ENCODE measurements at regions not wholly inside any gene's neighbourhood (a gene's known extent, or its start where the extent isn't known, plus 50 kb on each side); places are given as distances from the start of the nearest gene placed in this dataset.

DNA sequence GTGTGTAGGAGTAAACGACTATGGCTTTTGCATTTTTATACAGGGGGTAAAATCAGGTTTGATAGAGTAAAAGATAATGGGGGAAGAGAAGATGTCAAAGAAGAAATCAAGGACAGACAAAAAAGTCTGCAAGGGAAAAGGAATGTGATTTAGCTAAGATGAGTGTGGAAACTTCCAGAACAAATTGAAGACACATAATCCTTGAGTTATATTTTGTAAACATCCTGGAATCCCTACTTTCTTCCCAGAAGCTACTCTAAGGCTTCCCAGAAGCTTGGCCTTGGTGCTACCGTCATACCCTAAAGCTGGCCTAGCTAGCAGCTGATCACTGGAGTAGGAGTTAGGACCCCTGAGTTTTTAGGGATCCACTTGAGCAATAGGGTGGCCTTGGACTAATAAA is 82.4 kb downstream of the BLID start:
- no peaks in the 10 kb centered on the region for H3K79me2 ChIP-seq (ENCODE audit: low read depth)
- H2AFZ ChIP-seq: no peak overlapping the region
- no peaks in the 10 kb centered on the region for H3K4me1 ChIP-seq (replicated peaks; ENCODE audit: insufficient read depth)
- no peak overlapping the region for H3K27ac ChIP-seq
- no peaks in the 10 kb centered on the region for H3K36me3 ChIP-seq (ENCODE audit: low read depth)
- peak in 1 of 2 experiments; percentile 27 for DNase-seq
- H3K4me2 ChIP-seq: no peak overlapping the region
- intact Hi-C loops (cut with micrococcal nuclease; ENCODE audit: unreplicated experiment): no loop called here
- H3K9me3 ChIP-seq (ENCODE audit: insufficient read depth, low read depth): no peaks in the 10 kb centered on the region
- no peaks in the 10 kb centered on the region for H3K27me3 ChIP-seq (ENCODE audit: insufficient read depth, low read depth)
- no peaks in the 10 kb centered on the region for H3K9me2 ChIP-seq (ENCODE audit: insufficient read depth)
- H4K20me1 ChIP-seq (ENCODE audit: insufficient read depth): no peaks in the 10 kb centered on the region
- CTCF ChIA-PET: no interaction called here
- POLR2A ChIA-PET (ENCODE audit: unreplicated experiment): no interaction called here
- BruUV-seq (replicated peaks): no TSS peak
- no peaks in the 10 kb centered on the region for H3F3A ChIP-seq (ENCODE audit: insufficient read depth, low read depth)
- no peak for TF ChIP-seq EZH2 (IDR thresholded peaks at IDR 0.05; ENCODE audit: low read depth)
- TF ChIP-seq, protein P1, sequence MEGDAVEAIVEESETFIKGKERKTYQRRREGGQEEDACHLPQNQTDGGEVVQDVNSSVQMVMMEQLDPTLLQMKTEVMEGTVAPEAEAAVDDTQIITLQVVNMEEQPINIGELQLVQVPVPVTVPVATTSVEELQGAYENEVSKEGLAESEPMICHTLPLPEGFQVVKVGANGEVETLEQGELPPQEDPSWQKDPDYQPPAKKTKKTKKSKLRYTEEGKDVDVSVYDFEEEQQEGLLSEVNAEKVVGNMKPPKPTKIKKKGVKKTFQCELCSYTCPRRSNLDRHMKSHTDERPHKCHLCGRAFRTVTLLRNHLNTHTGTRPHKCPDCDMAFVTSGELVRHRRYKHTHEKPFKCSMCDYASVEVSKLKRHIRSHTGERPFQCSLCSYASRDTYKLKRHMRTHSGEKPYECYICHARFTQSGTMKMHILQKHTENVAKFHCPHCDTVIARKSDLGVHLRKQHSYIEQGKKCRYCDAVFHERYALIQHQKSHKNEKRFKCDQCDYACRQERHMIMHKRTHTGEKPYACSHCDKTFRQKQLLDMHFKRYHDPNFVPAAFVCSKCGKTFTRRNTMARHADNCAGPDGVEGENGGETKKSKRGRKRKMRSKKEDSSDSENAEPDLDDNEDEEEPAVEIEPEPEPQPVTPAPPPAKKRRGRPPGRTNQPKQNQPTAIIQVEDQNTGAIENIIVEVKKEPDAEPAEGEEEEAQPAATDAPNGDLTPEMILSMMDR (conservative IDR thresholded peaks at IDR 0.05): no peak
- H3K4me3 ChIP-seq: no peak overlapping the region

- H3F3A ChIP-seq (ENCODE audit: insufficient read depth, low read depth): no peaks in the 10 kb centered on the region
- H3K79me2 ChIP-seq (ENCODE audit: low read depth): no peaks in the 10 kb centered on the region
- DNase-seq: no peak
- CTCF ChIA-PET: no interaction called here
- H2AFZ ChIP-seq: no peak overlapping the region
- no peak overlapping the region for H3K4me2 ChIP-seq
- TF ChIP-seq, protein P1 (conservative IDR thresholded peaks at IDR 0.05): no peak
- POLR2A ChIA-PET (ENCODE audit: unreplicated experiment): no interaction called here
- no peaks in the 10 kb centered on the region for H3K9me3 ChIP-seq (ENCODE audit: insufficient read depth, low read depth)
- H3K9me2 ChIP-seq (ENCODE audit: insufficient read depth): no peaks in the 10 kb centered on the region
- intact Hi-C loops (cut with micrococcal nuclease; ENCODE audit: unreplicated experiment): no loop called here
- no peak overlapping the region for H3K4me3 ChIP-seq
- H3K36me3 ChIP-seq (ENCODE audit: low read depth): no peaks in the 10 kb centered on the region
- no TSS peak for BruUV-seq (replicated peaks)
- H3K27me3 ChIP-seq (ENCODE audit: insufficient read depth, low read depth): no peaks in the 10 kb centered on the region
- H3K27ac ChIP-seq: no peak overlapping the region
- no peaks in the 10 kb centered on the region for H4K20me1 ChIP-seq (ENCODE audit: insufficient read depth)
- no peaks in the 10 kb centered on the region for H3K4me1 ChIP-seq (replicated peaks; ENCODE audit: insufficient read depth)
These were observed 82.8 kb downstream of the BLID start for GRCh38 chr11:122033193-122033592.

- TF ChIP-seq, protein P1 (conservative IDR thresholded peaks at IDR 0.05): no peak
- no peak for TF ChIP-seq EZH2 (IDR thresholded peaks at IDR 0.05; ENCODE audit: low read depth)
- Histone ChIP-seq H3K4me1 (replicated peaks; ENCODE audit: insufficient read depth) (no peaks in the 10 kb centered on the region), H4K20me1 (ENCODE audit: insufficient read depth) (no peaks in the 10 kb centered on the region), H2AFZ (no peak overlapping the region), H3K4me3 (no peak overlapping the region), H3F3A (ENCODE audit: insufficient read depth, low read depth) (no peaks in the 10 kb centered on the region), H3K36me3 (ENCODE audit: low read depth) (no peaks in the 10 kb centered on the region), H3K9me2 (ENCODE audit: insufficient read depth) (no peaks in the 10 kb centered on the region), H3K4me2 (no peak overlapping the region), H3K79me2 (ENCODE audit: low read depth) (no peaks in the 10 kb centered on the region), H3K9me3 (ENCODE audit: insufficient read depth, low read depth) (no peaks in the 10 kb centered on the region), H3K27ac (no peak overlapping the region), H3K27me3 (ENCODE audit: insufficient read depth, low read depth) (no peaks in the 10 kb centered on the region)
- ChIA-PET POLR2A (ENCODE audit: unreplicated experiment) (no interaction called here), CTCF (no interaction called here)
- DNase-seq: no peak
- BruUV-seq (replicated peaks): no TSS peak
- intact Hi-C loops (cut with micrococcal nuclease; ENCODE audit: unreplicated experiment): no loop called here
These were observed 83.7 kb downstream of the BLID start for GRCh38 chr11:122032317-122032716.
